22Rv1 (cell line): ENCODE measurements at regions not wholly inside any gene's neighbourhood (a gene's known extent, or its start where the extent isn't known, plus 50 kb on each side); places are given as distances from the start of the nearest gene placed in this dataset.

Experiments
- H3K27ac ChIP-seq: fragments of 450-650 bp; 2 replicates; pipeline ENCODE4 v1.5.1; 2017
- ZFX ChIP-seq: fragments of 450-650 bp; IDR thresholded peaks from 2 replicates; pipeline ENCODE4 v1.6.1; 2017; ENCODE audit warnings: antibody characterized with exemption, borderline replicate concordance
- TF ChIP-seq, protein P1 (sequence below): fragments of 450-650 bp; IDR thresholded peaks from 2 replicates; pipeline ENCODE4 v1.5.1; 2017; ENCODE audit warnings: mild to moderate bottlenecking

DNA sequence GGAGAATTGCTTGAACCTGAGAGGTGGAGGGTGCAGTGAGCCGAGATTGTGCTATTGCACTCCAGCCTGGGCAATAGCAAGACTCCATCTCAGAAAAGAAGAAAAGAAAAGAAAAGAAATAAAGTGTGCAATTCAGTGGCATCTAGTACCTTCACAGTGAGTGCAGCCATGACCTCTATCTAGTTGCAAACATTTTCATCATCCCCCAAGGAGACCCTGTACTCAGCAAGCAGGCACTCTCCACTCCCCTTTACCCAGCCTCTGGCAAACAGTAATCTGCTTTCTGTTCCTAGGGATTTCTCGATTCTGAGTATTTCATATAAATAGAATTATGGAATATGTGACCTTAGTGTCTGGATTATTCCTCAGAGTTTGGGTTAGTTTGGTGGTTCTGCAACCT is 130.4 kb upstream of the ARL4C start:
- TF ChIP-seq, protein P1, sequence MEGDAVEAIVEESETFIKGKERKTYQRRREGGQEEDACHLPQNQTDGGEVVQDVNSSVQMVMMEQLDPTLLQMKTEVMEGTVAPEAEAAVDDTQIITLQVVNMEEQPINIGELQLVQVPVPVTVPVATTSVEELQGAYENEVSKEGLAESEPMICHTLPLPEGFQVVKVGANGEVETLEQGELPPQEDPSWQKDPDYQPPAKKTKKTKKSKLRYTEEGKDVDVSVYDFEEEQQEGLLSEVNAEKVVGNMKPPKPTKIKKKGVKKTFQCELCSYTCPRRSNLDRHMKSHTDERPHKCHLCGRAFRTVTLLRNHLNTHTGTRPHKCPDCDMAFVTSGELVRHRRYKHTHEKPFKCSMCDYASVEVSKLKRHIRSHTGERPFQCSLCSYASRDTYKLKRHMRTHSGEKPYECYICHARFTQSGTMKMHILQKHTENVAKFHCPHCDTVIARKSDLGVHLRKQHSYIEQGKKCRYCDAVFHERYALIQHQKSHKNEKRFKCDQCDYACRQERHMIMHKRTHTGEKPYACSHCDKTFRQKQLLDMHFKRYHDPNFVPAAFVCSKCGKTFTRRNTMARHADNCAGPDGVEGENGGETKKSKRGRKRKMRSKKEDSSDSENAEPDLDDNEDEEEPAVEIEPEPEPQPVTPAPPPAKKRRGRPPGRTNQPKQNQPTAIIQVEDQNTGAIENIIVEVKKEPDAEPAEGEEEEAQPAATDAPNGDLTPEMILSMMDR: no peak
- TF ChIP-seq ZFX: no peak
- no peak overlapping the region for H3K27ac ChIP-seq

DNA sequence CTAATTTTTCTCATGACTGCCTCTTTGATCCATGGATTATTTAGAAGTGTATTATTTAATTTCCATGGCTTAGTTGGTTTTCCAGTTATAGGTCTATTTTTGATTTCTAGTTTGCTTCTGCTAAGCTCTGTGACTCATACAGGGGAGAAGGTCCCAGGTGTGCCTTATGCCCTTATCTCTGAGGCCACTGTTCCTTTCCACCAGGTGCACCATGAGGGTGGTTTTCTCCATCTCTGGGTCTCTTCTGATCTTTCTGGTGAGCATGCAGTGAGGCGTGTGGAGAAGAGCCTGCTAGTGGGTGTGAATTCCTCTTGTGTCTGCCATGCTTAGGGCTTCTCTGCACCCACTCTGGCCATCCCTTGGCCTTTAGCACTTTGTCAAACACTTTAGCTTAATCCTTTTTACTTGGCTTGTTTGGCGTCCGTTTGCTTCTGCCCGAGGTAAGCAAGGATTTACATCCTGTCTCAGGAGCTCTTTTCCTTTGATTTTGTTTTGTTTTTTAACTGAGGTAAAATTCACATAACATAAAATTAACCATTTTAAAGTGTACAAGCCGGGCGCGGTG is 129.8 kb upstream of the ARL4C start:
- no peak for TF ChIP-seq ZFX
- TF ChIP-seq, protein P1: no peak
- no peak overlapping the region for H3K27ac ChIP-seq

DNA sequence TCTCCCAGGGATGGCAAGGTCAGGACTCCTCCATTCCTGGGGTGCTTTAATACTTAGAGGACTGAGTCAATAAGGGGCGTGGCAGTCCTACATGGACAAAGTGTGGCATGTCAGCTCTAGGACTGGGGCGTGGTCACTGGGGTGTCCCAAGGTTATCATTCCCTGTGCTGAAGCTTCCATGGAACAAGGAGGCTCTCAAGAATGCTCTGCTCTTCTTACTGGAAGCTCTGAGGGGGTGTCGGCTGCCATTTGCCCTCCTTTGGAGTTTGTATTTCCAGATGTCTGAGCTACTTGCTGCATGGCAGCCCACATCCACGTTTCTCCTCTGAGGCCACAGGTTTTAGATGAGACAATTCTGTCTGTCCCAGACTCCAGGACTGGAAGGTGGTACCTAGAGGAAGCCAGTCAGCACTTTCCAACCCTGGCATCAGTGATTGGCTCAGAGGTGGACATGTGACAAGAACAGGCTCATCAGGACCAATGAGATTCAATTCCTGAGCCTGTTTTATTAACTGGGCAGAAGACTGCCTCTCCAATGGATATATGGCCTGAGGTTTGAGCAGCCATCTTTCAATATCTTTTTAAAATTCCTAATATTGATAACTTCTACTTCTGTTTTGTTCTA is 128.9 kb upstream of the ARL4C start:
- no peak for TF ChIP-seq ZFX
- TF ChIP-seq, protein P1: no peak
- no peak overlapping the region for H3K27ac ChIP-seq

DNA sequence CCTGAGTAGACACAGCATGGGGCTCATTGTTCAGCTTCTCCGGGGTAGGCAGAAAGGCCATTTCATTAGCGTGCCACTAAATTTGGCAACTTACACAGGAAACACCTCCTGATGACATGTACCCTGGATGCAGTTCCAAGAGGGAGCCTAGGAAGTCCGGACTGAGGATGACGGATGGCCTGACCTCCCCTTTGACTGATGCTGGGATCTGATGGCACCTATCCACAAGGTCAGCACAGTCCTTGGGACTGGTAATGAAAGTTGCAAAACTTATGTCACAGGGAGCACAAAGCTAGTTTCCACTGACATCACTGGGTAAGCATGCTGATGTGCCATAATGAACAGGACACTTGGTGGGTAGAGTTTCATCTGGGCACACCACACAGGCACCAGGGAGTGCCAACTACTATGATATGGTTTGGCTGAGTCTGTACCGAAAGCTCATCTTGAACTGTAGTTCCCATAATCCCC is 126.7 kb upstream of the ARL4C start:
- no peak overlapping the region for H3K27ac ChIP-seq
- no peak for TF ChIP-seq ZFX
- TF ChIP-seq, protein P1: no peak

DNA sequence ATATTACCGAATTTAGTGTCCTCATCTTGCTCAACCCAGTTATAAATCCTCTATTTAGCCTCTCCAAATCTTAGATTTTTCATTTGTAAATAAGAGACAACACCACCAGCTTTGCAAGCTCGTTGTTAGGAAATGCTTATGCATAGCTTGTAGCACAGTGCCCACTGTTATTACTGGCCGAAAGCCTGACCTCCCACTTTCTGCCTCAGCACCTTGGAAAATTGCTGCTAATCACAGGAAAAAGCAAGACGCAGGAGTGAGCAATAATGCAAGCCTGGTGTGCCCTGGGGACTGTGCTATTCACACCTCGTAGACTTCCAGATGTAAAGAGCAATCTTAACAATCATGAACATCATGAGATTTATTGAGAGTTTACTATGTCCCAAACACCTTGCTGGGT is 124.2 kb upstream of the ARL4C start:
- TF ChIP-seq ZFX: no peak
- TF ChIP-seq, protein P1: no peak
- H3K27ac ChIP-seq: no peak overlapping the region

DNA sequence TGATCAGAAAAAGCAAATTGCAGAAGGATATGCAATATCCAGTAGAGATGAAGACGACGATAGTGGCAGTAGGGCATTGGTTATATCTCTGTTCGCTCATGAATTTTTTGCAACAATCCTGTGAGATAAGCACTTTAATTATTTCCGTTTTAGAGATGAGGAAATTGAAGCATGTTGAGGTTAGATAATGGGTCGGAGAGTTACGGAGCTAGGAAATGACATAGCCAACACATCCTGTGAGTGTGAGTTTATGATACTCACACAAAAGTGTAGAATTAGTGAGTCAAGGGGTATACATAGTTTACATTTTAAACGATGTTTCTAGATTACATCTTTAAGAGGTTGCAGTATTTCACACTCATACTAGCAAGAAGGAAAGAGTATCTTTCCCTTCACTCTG is 123.1 kb upstream of the ARL4C start:
- no peak for TF ChIP-seq ZFX
- TF ChIP-seq, protein P1: no peak
- no peak overlapping the region for H3K27ac ChIP-seq

DNA sequence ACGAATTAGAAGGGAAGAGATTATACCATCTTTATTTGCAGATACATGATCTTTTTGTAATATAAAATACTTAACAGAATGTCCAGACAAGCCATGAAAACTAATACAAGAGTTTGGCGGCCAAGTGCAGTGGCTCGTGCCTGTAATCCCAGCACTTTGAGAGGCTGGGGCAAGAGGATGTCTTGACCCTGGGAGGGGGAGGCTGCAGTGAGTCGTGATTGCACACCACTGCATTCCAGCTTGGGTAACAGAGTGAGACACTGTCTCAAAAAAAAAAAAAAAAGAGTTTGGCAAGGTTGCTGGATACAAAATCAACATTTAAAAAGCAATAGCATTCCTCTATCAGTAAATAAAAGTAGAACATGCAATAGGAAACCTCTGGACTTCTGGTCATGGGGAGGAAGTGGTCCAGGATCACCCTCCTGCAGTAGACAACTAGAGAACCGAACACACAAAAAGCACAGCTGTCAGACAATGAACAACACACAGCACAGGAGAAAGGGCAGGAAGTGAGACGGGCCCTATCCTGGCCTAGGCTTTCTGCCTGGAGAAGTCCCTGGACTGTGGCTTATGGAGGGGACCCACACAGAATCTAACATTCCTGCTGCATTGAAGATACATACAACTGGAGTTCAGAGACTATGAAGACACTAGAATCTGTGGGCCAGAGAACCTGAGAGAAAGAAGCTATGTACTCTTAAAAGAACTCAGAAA is 118.9 kb upstream of the ARL4C start:
- no peak overlapping the region for H3K27ac ChIP-seq
- no peak for TF ChIP-seq ZFX
- TF ChIP-seq, protein P1: no peak
